SK-N-SH treated with all-trans-retinoic acid at 6 μM for 48 hours (cell line): ENCODE measurements at regions not wholly inside any gene's neighbourhood (a gene's known extent, or its start where the extent isn't known, plus 50 kb on each side); places are given as distances from the start of the nearest gene placed in this dataset.

ENCODE experiments used
- ATAC-seq: fragments of 200-7000 bp; cut with Tn5 transposase; 3 replicates; pipeline ENCODE4 v1.9.1; 2020; ENCODE audit warnings: mild to moderate bottlenecking, moderate library complexity
- ARNTL ChIP-seq: fragments of 450-650 bp; formaldehyde crosslinking; IDR thresholded peaks from 2 replicates; pipeline ENCODE4 v1.5.0; 2020; ENCODE audit warnings: low read depth, mild to moderate bottlenecking, moderate library complexity, borderline replicate concordance
- BACH2 ChIP-seq: fragments of 250-450 bp; sonication (Bioruptor Pico); IDR thresholded peaks from 2 replicates; pipeline ENCODE4 v1.9.0; 2021; ENCODE audit warnings: mild to moderate bottlenecking, borderline replicate concordance
- CREB5 ChIP-seq: fragments of 250-450 bp; sonication (Bioruptor Pico); IDR thresholded peaks from 2 replicates; pipeline ENCODE4 v1.5.1; 2020; ENCODE audit warnings: low read depth, mild to moderate bottlenecking, moderate library complexity
- CSDC2 ChIP-seq: fragments of 250-450 bp; sonication (Bioruptor Pico); IDR thresholded peaks from 2 replicates; pipeline ENCODE4 v1.5.0; 2020; ENCODE audit warnings: mild to moderate bottlenecking, moderate library complexity
- ESRRG ChIP-seq: fragments of 250-450 bp; sonication (Bioruptor Pico); IDR thresholded peaks from 2 replicates; pipeline ENCODE4 v1.6.1; 2021; ENCODE audit warnings: mild to moderate bottlenecking
- GLIS3 ChIP-seq: fragments of 250-450 bp; sonication (Bioruptor Pico); IDR thresholded peaks from 2 replicates; pipeline ENCODE4 v1.5.0; 2020; ENCODE audit warnings: mild to moderate bottlenecking, moderate library complexity
- ISL1 ChIP-seq: fragments of 250-450 bp; sonication (Bioruptor Pico); IDR thresholded peaks from 2 replicates; pipeline ENCODE4 v2.1.2; 2022; ENCODE audit warnings: mild to moderate bottlenecking, moderate library complexity
- OSR1 ChIP-seq: fragments of 250-450 bp; sonication (Bioruptor Pico); IDR thresholded peaks from 2 replicates; pipeline ENCODE4 v1.8.0; 2022; ENCODE audit warnings: moderate library complexity, mild to moderate bottlenecking, inconsistent platforms
- PPARA ChIP-seq: fragments of 250-450 bp; sonication (Bioruptor Pico); IDR thresholded peaks from 2 replicates; pipeline ENCODE4 v1.5.0; 2020; ENCODE audit warnings: mild to moderate bottlenecking, borderline replicate concordance
- RARB ChIP-seq: fragments of 250-450 bp; sonication (Bioruptor Pico); IDR thresholded peaks from 2 replicates; pipeline ENCODE4 v1.8.0; 2021; ENCODE audit warnings: mild to moderate bottlenecking, moderate library complexity
- SNAI2 ChIP-seq: fragments of 250-450 bp; sonication (Bioruptor Pico); IDR thresholded peaks from 2 replicates; pipeline ENCODE4 v1.5.0; 2020; ENCODE audit warnings: mild to moderate bottlenecking, moderate library complexity
- TCF4 ChIP-seq: fragments of 250-450 bp; sonication (Bioruptor Pico); IDR thresholded peaks from 2 replicates; pipeline ENCODE4 v1.8.0; 2021; ENCODE audit warnings: mild to moderate bottlenecking, moderate library complexity, borderline replicate concordance
- TOX ChIP-seq: fragments of 250-450 bp; sonication (Bioruptor Pico); IDR thresholded peaks from 2 replicates; pipeline ENCODE4 v1.8.0; 2021; ENCODE audit warnings: mild to moderate bottlenecking, moderate library complexity, borderline replicate concordance
- ZC3H10 ChIP-seq: fragments of 250-450 bp; sonication (Bioruptor Pico); IDR thresholded peaks from 2 replicates; pipeline ENCODE4 v1.5.1; 2021; ENCODE audit warnings: mild to moderate bottlenecking, moderate library complexity
- ZFP3 ChIP-seq: fragments of 250-450 bp; sonication (Bioruptor Pico); IDR thresholded peaks from 2 replicates; pipeline ENCODE4 v1.5.0; 2020; ENCODE audit warnings: mild to moderate bottlenecking, moderate library complexity
- ZFP30 ChIP-seq: fragments of 450-650 bp; formaldehyde crosslinking; IDR thresholded peaks from 2 replicates; pipeline ENCODE4 v1.5.0; 2022; ENCODE audit warnings: mild to moderate bottlenecking, moderate library complexity
- ZNF565 ChIP-seq: fragments of 450-650 bp; formaldehyde crosslinking; conservative IDR thresholded peaks from 2 replicates; pipeline ENCODE4 v1.5.0; 2020; ENCODE audit warnings: low read depth, mild to moderate bottlenecking, moderate library complexity
- ZNF70 ChIP-seq: fragments of 450-650 bp; formaldehyde crosslinking; IDR thresholded peaks from 2 replicates; pipeline ENCODE4 v1.5.0; 2020; ENCODE audit warnings: mild to moderate bottlenecking, moderate library complexity
- ZNF8 ChIP-seq: fragments of 450-650 bp; formaldehyde crosslinking; IDR thresholded peaks from 2 replicates; pipeline ENCODE4 v1.5.0; 2020; ENCODE audit warnings: mild to moderate bottlenecking, moderate library complexity
- TF ChIP-seq, protein P1 (sequence below): fragments of 250-450 bp; sonication (Bioruptor Pico); IDR thresholded peaks from 2 replicates; pipeline ENCODE4 v1.8.0; 2021; ENCODE audit warnings: low read depth, mild to moderate bottlenecking, moderate library complexity, borderline replicate concordance
- TF ChIP-seq, protein P2 (sequence below): fragments of 250-450 bp; sonication (Bioruptor Pico); IDR thresholded peaks from 2 replicates; pipeline ENCODE4 v1.5.1; 2021; ENCODE audit warnings: mild to moderate bottlenecking, moderate library complexity
- TF ChIP-seq, protein P3 (sequence below): fragments of 250-450 bp; sonication (Bioruptor Pico); IDR thresholded peaks from 2 replicates; pipeline ENCODE4 v1.5.0; 2020; ENCODE audit warnings: mild to moderate bottlenecking, moderate library complexity
- TF ChIP-seq, protein P4 (sequence below): fragments of 250-450 bp; sonication (Bioruptor Pico); IDR thresholded peaks from 2 replicates; pipeline ENCODE4 v1.8.0; 2020; ENCODE audit warnings: mild to moderate bottlenecking, moderate library complexity, borderline replicate concordance

- no peak for ATAC-seq
- no peak for TF ChIP-seq ZNF70 (CRISPR knock-in tag)
- peak; percentile 89 for TF ChIP-seq TCF4 (CRISPR knock-in tag)
These were observed 1646.2 kb upstream of the TENM3 start for GRCh38 chr4:180596888-180597483.

GRCh38 chr4:180598281-180598680 is 1644.9 kb upstream of the TENM3 start:
- no peak for TF ChIP-seq ZFP3 (CRISPR knock-in tag)
- TF ChIP-seq, protein P1, sequence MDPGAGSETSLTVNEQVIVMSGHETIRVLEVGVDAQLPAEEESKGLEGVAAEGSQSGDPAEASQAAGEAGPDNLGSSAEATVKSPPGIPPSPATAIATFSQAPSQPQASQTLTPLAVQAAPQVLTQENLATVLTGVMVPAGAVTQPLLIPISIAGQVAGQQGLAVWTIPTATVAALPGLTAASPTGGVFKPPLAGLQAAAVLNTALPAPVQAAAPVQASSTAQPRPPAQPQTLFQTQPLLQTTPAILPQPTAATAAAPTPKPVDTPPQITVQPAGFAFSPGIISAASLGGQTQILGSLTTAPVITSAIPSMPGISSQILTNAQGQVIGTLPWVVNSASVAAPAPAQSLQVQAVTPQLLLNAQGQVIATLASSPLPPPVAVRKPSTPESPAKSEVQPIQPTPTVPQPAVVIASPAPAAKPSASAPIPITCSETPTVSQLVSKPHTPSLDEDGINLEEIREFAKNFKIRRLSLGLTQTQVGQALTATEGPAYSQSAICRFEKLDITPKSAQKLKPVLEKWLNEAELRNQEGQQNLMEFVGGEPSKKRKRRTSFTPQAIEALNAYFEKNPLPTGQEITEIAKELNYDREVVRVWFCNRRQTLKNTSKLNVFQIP (CRISPR knock-in tag): no peak
- no peak for TF ChIP-seq PPARA (CRISPR knock-in tag)
- TF ChIP-seq ARNTL (CRISPR knock-in tag): no peak
- TF ChIP-seq RARB (CRISPR knock-in tag): no peak
- TF ChIP-seq, protein P2, sequence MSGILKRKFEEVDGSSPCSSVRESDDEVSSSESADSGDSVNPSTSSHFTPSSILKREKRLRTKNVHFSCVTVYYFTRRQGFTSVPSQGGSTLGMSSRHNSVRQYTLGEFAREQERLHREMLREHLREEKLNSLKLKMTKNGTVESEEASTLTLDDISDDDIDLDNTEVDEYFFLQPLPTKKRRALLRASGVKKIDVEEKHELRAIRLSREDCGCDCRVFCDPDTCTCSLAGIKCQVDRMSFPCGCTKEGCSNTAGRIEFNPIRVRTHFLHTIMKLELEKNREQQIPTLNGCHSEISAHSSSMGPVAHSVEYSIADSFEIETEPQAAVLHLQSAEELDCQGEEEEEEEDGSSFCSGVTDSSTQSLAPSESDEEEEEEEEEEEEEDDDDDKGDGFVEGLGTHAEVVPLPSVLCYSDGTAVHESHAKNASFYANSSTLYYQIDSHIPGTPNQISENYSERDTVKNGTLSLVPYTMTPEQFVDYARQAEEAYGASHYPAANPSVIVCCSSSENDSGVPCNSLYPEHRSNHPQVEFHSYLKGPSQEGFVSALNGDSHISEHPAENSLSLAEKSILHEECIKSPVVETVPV: no peak
- TF ChIP-seq, protein P3, sequence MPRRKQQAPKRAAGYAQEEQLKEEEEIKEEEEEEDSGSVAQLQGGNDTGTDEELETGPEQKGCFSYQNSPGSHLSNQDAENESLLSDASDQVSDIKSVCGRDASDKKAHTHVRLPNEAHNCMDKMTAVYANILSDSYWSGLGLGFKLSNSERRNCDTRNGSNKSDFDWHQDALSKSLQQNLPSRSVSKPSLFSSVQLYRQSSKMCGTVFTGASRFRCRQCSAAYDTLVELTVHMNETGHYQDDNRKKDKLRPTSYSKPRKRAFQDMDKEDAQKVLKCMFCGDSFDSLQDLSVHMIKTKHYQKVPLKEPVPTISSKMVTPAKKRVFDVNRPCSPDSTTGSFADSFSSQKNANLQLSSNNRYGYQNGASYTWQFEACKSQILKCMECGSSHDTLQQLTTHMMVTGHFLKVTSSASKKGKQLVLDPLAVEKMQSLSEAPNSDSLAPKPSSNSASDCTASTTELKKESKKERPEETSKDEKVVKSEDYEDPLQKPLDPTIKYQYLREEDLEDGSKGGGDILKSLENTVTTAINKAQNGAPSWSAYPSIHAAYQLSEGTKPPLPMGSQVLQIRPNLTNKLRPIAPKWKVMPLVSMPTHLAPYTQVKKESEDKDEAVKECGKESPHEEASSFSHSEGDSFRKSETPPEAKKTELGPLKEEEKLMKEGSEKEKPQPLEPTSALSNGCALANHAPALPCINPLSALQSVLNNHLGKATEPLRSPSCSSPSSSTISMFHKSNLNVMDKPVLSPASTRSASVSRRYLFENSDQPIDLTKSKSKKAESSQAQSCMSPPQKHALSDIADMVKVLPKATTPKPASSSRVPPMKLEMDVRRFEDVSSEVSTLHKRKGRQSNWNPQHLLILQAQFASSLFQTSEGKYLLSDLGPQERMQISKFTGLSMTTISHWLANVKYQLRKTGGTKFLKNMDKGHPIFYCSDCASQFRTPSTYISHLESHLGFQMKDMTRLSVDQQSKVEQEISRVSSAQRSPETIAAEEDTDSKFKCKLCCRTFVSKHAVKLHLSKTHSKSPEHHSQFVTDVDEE: no peak
- no peak for TF ChIP-seq BACH2 (CRISPR knock-in tag)
- no peak for TF ChIP-seq CREB5 (CRISPR knock-in tag)
- no peak for TF ChIP-seq OSR1 (CRISPR knock-in tag)
- no peak for TF ChIP-seq ZFP30 (CRISPR knock-in tag)
- TF ChIP-seq SNAI2 (CRISPR knock-in tag): no peak
- no peak for TF ChIP-seq ZNF565
- TF ChIP-seq TOX (CRISPR knock-in tag): no peak
- no peak for TF ChIP-seq ESRRG
- no peak for TF ChIP-seq ISL1 (CRISPR knock-in tag)
- TF ChIP-seq ZNF8 (CRISPR knock-in tag): no peak
- no peak for TF ChIP-seq GLIS3 (CRISPR knock-in tag)
- no peak for TF ChIP-seq CSDC2 (CRISPR knock-in tag)
- TF ChIP-seq, all 23 proteins: peak for 0
- ATAC-seq: no peak

- ATAC-seq: no peak
- TF ChIP-seq ZFP3 (CRISPR knock-in tag) (no peak), CREB5 (CRISPR knock-in tag) (no peak), ESRRG (no peak), SNAI2 (CRISPR knock-in tag) (no peak), ZNF565 (no peak), PPARA (CRISPR knock-in tag) (no peak), RARB (CRISPR knock-in tag) (no peak), ARNTL (CRISPR knock-in tag) (no peak), ZFP30 (CRISPR knock-in tag) (no peak), ZC3H10 (CRISPR knock-in tag) (no peak), GLIS3 (CRISPR knock-in tag) (no peak), ZNF8 (CRISPR knock-in tag) (no peak), TOX (CRISPR knock-in tag) (no peak)
- TF ChIP-seq, protein P4, sequence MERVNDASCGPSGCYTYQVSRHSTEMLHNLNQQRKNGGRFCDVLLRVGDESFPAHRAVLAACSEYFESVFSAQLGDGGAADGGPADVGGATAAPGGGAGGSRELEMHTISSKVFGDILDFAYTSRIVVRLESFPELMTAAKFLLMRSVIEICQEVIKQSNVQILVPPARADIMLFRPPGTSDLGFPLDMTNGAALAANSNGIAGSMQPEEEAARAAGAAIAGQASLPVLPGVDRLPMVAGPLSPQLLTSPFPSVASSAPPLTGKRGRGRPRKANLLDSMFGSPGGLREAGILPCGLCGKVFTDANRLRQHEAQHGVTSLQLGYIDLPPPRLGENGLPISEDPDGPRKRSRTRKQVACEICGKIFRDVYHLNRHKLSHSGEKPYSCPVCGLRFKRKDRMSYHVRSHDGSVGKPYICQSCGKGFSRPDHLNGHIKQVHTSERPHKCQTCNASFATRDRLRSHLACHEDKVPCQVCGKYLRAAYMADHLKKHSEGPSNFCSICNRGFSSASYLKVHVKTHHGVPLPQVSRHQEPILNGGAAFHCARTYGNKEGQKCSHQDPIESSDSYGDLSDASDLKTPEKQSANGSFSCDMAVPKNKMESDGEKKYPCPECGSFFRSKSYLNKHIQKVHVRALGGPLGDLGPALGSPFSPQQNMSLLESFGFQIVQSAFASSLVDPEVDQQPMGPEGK (CRISPR knock-in tag): no peak
- TF ChIP-seq, protein P2: no peak
These were observed 1639.4 kb upstream of the TENM3 start for GRCh38 chr4:180603791-180604190.
